H9 (cell line): ENCODE measurements at regions not wholly inside any gene's neighbourhood (a gene's known extent, or its start where the extent isn't known, plus 50 kb on each side); places are given as distances from the start of the nearest gene placed in this dataset.
A peak's percentile ranks its signal among the peaks of the same experiment; 100 is the strongest.

Experiments
- DNase-seq: peaks from one replicate; pipeline ENCODE4 v3.0.0-alpha.2; 2017
- H2AFZ ChIP-seq: one replicate; pipeline ENCODE4 v1.6.1; 2013; ENCODE audit warnings: mild to moderate bottlenecking, low read length, control low read depth, moderate library complexity
- H2AK5ac ChIP-seq: 2 replicates; pipeline ENCODE4 v1.6.1; 2013; ENCODE audit warnings: low read length, control low read depth, mixed read lengths; ENCODE audit not compliant: insufficient read length
- H2BK120ac ChIP-seq: one replicate; pipeline ENCODE4 v1.6.1; 2013; ENCODE audit warnings: low read depth, mild to moderate bottlenecking, low read length, control low read depth, inconsistent platforms; ENCODE audit not compliant: poor library complexity, severe bottlenecking
- H2BK12ac ChIP-seq: 2 replicates; pipeline ENCODE4 v1.6.1; 2013; ENCODE audit warnings: low read length, control low read depth, mixed read lengths, low read depth; ENCODE audit not compliant: insufficient read length
- H2BK15ac ChIP-seq: 2 replicates; pipeline ENCODE4 v1.6.1; 2013; ENCODE audit warnings: low read depth, low read length, control low read depth
- H2BK20ac ChIP-seq: one replicate; pipeline ENCODE4 v1.6.1; 2013; ENCODE audit warnings: low read depth, mild to moderate bottlenecking, low read length, control low read depth, inconsistent platforms; ENCODE audit not compliant: poor library complexity, severe bottlenecking
- H2BK5ac ChIP-seq: 2 replicates; pipeline ENCODE4 v1.6.1; 2013; ENCODE audit warnings: low read length, control low read depth, mixed read lengths; ENCODE audit not compliant: insufficient read length
- H3K14ac ChIP-seq: 2 replicates; pipeline ENCODE4 v1.6.1; 2013; ENCODE audit warnings: low read length, control low read depth; ENCODE audit not compliant: insufficient read depth
- H3K18ac ChIP-seq: 2 replicates; pipeline ENCODE4 v1.6.1; 2013; ENCODE audit warnings: low read depth, mild to moderate bottlenecking, mixed read lengths, low read length, control low read depth; ENCODE audit not compliant: insufficient read length
- H3K23ac ChIP-seq: 2 replicates; pipeline ENCODE4 v1.6.1; 2013; ENCODE audit warnings: low read length, control low read depth, mixed read lengths, low read depth; ENCODE audit not compliant: insufficient read length
- H3K23me2 ChIP-seq: 2 replicates; pipeline ENCODE4 v1.6.1; 2013; ENCODE audit warnings: low read depth, mild to moderate bottlenecking, mixed read lengths, low read length, control low read depth; ENCODE audit not compliant: insufficient read length, poor library complexity, severe bottlenecking
- H3K27ac ChIP-seq: 2 replicates; pipeline ENCODE4 v1.5.1; 2013; ENCODE audit warnings: low read length, control low read depth, mixed read lengths, low read depth; ENCODE audit not compliant: insufficient read length
- H3K27me3 ChIP-seq: 2 replicates; pipeline ENCODE4 v1.6.1; 2013; ENCODE audit warnings: low read length, control low read depth, inconsistent platforms; ENCODE audit not compliant: insufficient read depth
- H3K4ac ChIP-seq: 2 replicates; pipeline ENCODE4 v1.6.1; 2013; ENCODE audit warnings: low read depth, mild to moderate bottlenecking, control low read depth, inconsistent platforms, low read length, moderate library complexity
- H3K4me1 ChIP-seq: 2 replicates; pipeline ENCODE4 v1.6.1; 2013; ENCODE audit warnings: low read length, control low read depth, inconsistent platforms; ENCODE audit not compliant: insufficient read depth
- H3K4me2 ChIP-seq: 2 replicates; pipeline ENCODE4 v1.6.1; 2013; ENCODE audit warnings: low read length, control low read depth, mixed read lengths; ENCODE audit not compliant: insufficient read length, insufficient read depth
- H3K56ac ChIP-seq: 2 replicates; pipeline ENCODE4 v1.6.1; 2013; ENCODE audit warnings: low read depth, mild to moderate bottlenecking, mixed read lengths, low read length, control low read depth; ENCODE audit not compliant: insufficient read length
- H3K79me1 ChIP-seq: 2 replicates; pipeline ENCODE4 v1.6.1; 2013; ENCODE audit warnings: low read depth, mild to moderate bottlenecking, moderate library complexity, low read length, control low read depth, inconsistent platforms; ENCODE audit not compliant: insufficient read depth, poor library complexity, severe bottlenecking
- H3K79me2 ChIP-seq: 2 replicates; pipeline ENCODE4 v1.6.1; 2013; ENCODE audit warnings: low read length, control low read depth, inconsistent platforms; ENCODE audit not compliant: insufficient read depth
- H3K9ac ChIP-seq: 2 replicates; pipeline ENCODE4 v1.6.1; 2013; ENCODE audit warnings: low read length, control low read depth, mixed read lengths; ENCODE audit not compliant: insufficient read length; ENCODE audit errors: extremely low read depth
- H3K9me3 ChIP-seq: one replicate; pipeline ENCODE4 v1.6.1; 2013; ENCODE audit warnings: low read depth, low read length, inconsistent platforms; ENCODE audit not compliant: control insufficient read depth
- H3T11ph ChIP-seq: one replicate; pipeline ENCODE4 v1.6.1; 2013; ENCODE audit warnings: mild to moderate bottlenecking, low read length, control low read depth, inconsistent platforms
- H4K20me1 ChIP-seq: one replicate; pipeline ENCODE4 v1.6.1; 2013; ENCODE audit not compliant: control insufficient read depth, insufficient read length, insufficient read depth
- H4K5ac ChIP-seq: 2 replicates; pipeline ENCODE4 v1.6.1; 2013; ENCODE audit warnings: low read depth, mild to moderate bottlenecking, mixed read lengths, low read length, control low read depth; ENCODE audit not compliant: insufficient read length
- H4K8ac ChIP-seq: replicated peaks from 2 replicates; pipeline ENCODE4 v1.6.1; 2013; ENCODE audit warnings: low read length, control low read depth, mixed read lengths, low read depth; ENCODE audit not compliant: insufficient read length
- H4K91ac ChIP-seq: 2 replicates; pipeline ENCODE4 v1.6.1; 2013; ENCODE audit warnings: low read depth, mild to moderate bottlenecking, moderate library complexity, mixed read lengths, low read length, control low read depth; ENCODE audit not compliant: insufficient read length
- H3K27ac Mint-ChIP-seq, 3 experiments: 2 replicates in 2 of 3; 3 replicates in 1 of 3; pipeline ENCODE4 v1.8.0; 2020 to 2021; ENCODE audit warnings: mixed read lengths in 3 of 3, mild to moderate bottlenecking in 1 of 3, moderate library complexity in 1 of 3
- H3K27me3 Mint-ChIP-seq: 2 replicates; pipeline ENCODE4 v1.8.0; 2021; ENCODE audit warnings: low read depth, mild to moderate bottlenecking, moderate library complexity, mixed read lengths
- H3K36me3 Mint-ChIP-seq, 3 experiments: 2 replicates in 2 of 3; 3 replicates in 1 of 3; pipeline ENCODE4 v1.8.0; 2020 to 2021; ENCODE audit warnings: low read depth in 3 of 3, mixed read lengths in 3 of 3; ENCODE audit not compliant: insufficient read depth in 1 of 3
- H3K4me1 Mint-ChIP-seq, 2 experiments: 2 replicates each; pipeline ENCODE4 v1.8.0; 2020; ENCODE audit warnings: mixed read lengths in 2 of 2
- H3K4me3 Mint-ChIP-seq, 2 experiments: 2 replicates in 1 of 2; 3 replicates in 1 of 2; pipeline ENCODE4 v1.8.0; 2020 to 2021; ENCODE audit warnings: mild to moderate bottlenecking in 2 of 2, mixed read lengths in 2 of 2, moderate library complexity in 1 of 2
- H3K9me3 Mint-ChIP-seq, 2 experiments: 2 replicates in 1 of 2; 3 replicates in 1 of 2; pipeline ENCODE4 v1.8.0; 2020; ENCODE audit warnings: mild to moderate bottlenecking in 2 of 2, mixed read lengths in 2 of 2, moderate library complexity in 1 of 2
- CTCF ChIP-seq: fragments of 200-600 bp; sonication (generic); conservative IDR thresholded peaks from 3 replicates; pipeline ENCODE4 v1.8.0; 2021; ENCODE audit warnings: antibody characterized with exemption, mild to moderate bottlenecking
- WGBS: extraction: QIAGEN DNeasy Blood & Tissue Kit; methylation state at CpG from one replicate; pipeline ENCODE4 v1.1.7; 2013; ENCODE audit warnings: missing lambda C conversion rate, low lambda C conversion rate, mixed read lengths; ENCODE audit not compliant: insufficient read length; ENCODE audit errors: extremely low coverage; 5-methylcytosine and 5-hydroxymethylcytosine counted together

GRCh38 chr4:1463088-1463926 is 57.1 kb upstream of the NKX1-1 start:
- Histone ChIP-seq H3K23ac (no peak overlapping the region), H3K4ac (no peak overlapping the region), H2AK5ac (no peak overlapping the region), H2BK120ac (no peak overlapping the region), H3K79me2 (no peaks in the 10 kb centered on the region), H4K20me1 (no peaks in the 10 kb centered on the region), H3T11ph (no peak overlapping the region), H3K4me2 (no peak overlapping the region), H3K27me3 (peaks cover 2% of the 10 kb centered on the region; the same call in 1 of the 2 replicates), H3K4me1 (no peaks in the 10 kb centered on the region; the same call in 1 of the 2 replicates), H2AFZ (no peak overlapping the region), H3K9me3 (no peaks in the 10 kb centered on the region), H3K9ac (no peak overlapping the region), H3K27ac (no peak overlapping the region), H2BK12ac (no peak overlapping the region), H2BK20ac (no peak overlapping the region), H4K5ac (no peak overlapping the region), H2BK15ac (no peak overlapping the region), H3K18ac (no peak overlapping the region), H4K8ac (no peak overlapping the region), H3K23me2 (no peaks in the 10 kb centered on the region), H2BK5ac (no peak overlapping the region), H4K91ac (no peak overlapping the region), H3K79me1 (no peaks in the 10 kb centered on the region), H3K14ac (0 out of 2 replicates have a peak overlapping the region, but pooled peaks have one; percentile 16), H3K56ac (no peak overlapping the region)
- TF ChIP-seq CTCF: no peak
- DNase-seq: no peak
- H3K4me3 Mint-ChIP-seq: no peak overlapping the region
- peaks cover 14 to 20% of the 10 kb centered on the region in 2 experiments for H3K4me1 Mint-ChIP-seq
- peak overlapping the region in 1 of 3 experiments; percentile 59; a peak in 1 of 7 replicates for H3K27ac Mint-ChIP-seq
- WGBS: no CpG with 5 or more reads among the region's 30 CpGs
- H3K27me3 Mint-ChIP-seq: peaks cover 13% of the 10 kb centered on the region
- H3K9me3 Mint-ChIP-seq: peaks cover 11 to 12% of the 10 kb centered on the region in 2 experiments
- peaks cover 9 to 10% (median 10%) of the 10 kb centered on the region in 3 experiments for H3K36me3 Mint-ChIP-seq
